ENCODE measurements at regions not wholly inside any gene's neighbourhood (a gene's known extent, or its start where the extent isn't known, plus 50 kb on each side); places are given as distances from the start of the nearest gene placed in this dataset.

- Histone ChIP-seq H3K9ac (ENCODE audit: low read length) (no peak overlapping the region), H3K4me3 (ENCODE audit: low read length) (no peak overlapping the region), H3K27me3 (ENCODE audit: insufficient read depth, low read depth, low read length) (no peaks in the 10 kb centered on the region), H3K9me2 (ENCODE audit: insufficient read depth, low read length) (no peaks in the 10 kb centered on the region), H3F3A (ENCODE audit: insufficient read depth, low read length, poor library complexity, severe bottlenecking) (no peaks in the 10 kb centered on the region), H3K27ac (ENCODE audit: low read length) (no peak overlapping the region), H3K36me3 (ENCODE audit: insufficient read depth, low read length) (no peaks in the 10 kb centered on the region), H3K9me3 (ENCODE audit: low read length) (no peaks in the 10 kb centered on the region), H4K20me1 (ENCODE audit: insufficient read depth) (no peaks in the 10 kb centered on the region), H3K79me2 (replicated peaks; ENCODE audit: insufficient read depth, low read length) (no peaks in the 10 kb centered on the region), H2AFZ (ENCODE audit: low read depth, low read length) (no peak overlapping the region), H3K4me2 (ENCODE audit: low read length) (no peak overlapping the region)
- TF ChIP-seq EZH2 (IDR thresholded peaks at IDR 0.05; ENCODE audit: borderline replicate concordance, insufficient read depth, low read length, poor library complexity, severe bottlenecking) (no peak), EP300 (conservative IDR thresholded peaks at IDR 0.05; ENCODE audit: poor library complexity, severe bottlenecking) (no peak), CTCF (IDR thresholded peaks at IDR 0.05; ENCODE audit: poor library complexity, severe bottlenecking) (no peak), REST (IDR thresholded peaks at IDR 0.05; ENCODE audit: borderline replicate concordance) (no peak), MXI1 (conservative IDR thresholded peaks at IDR 0.05; ENCODE audit: poor library complexity, severe bottlenecking) (no peak), RAD21 (conservative IDR thresholded peaks at IDR 0.05) (no peak)
These were observed 145.6 kb upstream of the SOX4 start for GRCh38 chr6:21447987-21448386.

GRCh38 chr6:21448485-21449109 lies 145.0 kb upstream of the SOX4 start:
- no peak overlapping the region for H3K9ac ChIP-seq (ENCODE audit: low read length)
- no peaks in the 10 kb centered on the region for H3F3A ChIP-seq (ENCODE audit: insufficient read depth, low read length, poor library complexity, severe bottlenecking)
- no peaks in the 10 kb centered on the region for H3K36me3 ChIP-seq (ENCODE audit: insufficient read depth, low read length)
- no peaks in the 10 kb centered on the region for H3K9me3 ChIP-seq (ENCODE audit: low read length)
- no peak overlapping the region for H3K4me3 ChIP-seq (ENCODE audit: low read length)
- TF ChIP-seq EZH2 (IDR thresholded peaks at IDR 0.05; ENCODE audit: borderline replicate concordance, insufficient read depth, low read length, poor library complexity, severe bottlenecking) (no peak), TAF1 (IDR thresholded peaks at IDR 0.05; ENCODE audit: low read depth) (no peak), MXI1 (conservative IDR thresholded peaks at IDR 0.05; ENCODE audit: poor library complexity, severe bottlenecking) (no peak), REST (IDR thresholded peaks at IDR 0.05; ENCODE audit: borderline replicate concordance) (no peak), CTCF (IDR thresholded peaks at IDR 0.05; ENCODE audit: poor library complexity, severe bottlenecking) (no peak), POLR2AphosphoS5 (IDR thresholded peaks at IDR 0.05) (no peak), SMC3 (conservative IDR thresholded peaks at IDR 0.05; ENCODE audit: poor library complexity) (no peak), EP300 (conservative IDR thresholded peaks at IDR 0.05; ENCODE audit: poor library complexity, severe bottlenecking) (no peak), RAD21 (conservative IDR thresholded peaks at IDR 0.05) (no peak)
- H4K20me1 ChIP-seq (ENCODE audit: insufficient read depth) = no peaks in the 10 kb centered on the region
- H2AFZ ChIP-seq (ENCODE audit: low read depth, low read length) = no peak overlapping the region
- no peaks in the 10 kb centered on the region for H3K27me3 ChIP-seq (ENCODE audit: insufficient read depth, low read depth, low read length)
- H3K4me2 ChIP-seq (ENCODE audit: low read length) = no peak overlapping the region
- H3K9me2 ChIP-seq (ENCODE audit: insufficient read depth, low read length) = no peaks in the 10 kb centered on the region
- no peaks in the 10 kb centered on the region for H3K79me2 ChIP-seq (replicated peaks; ENCODE audit: insufficient read depth, low read length)
- H3K27ac ChIP-seq (ENCODE audit: low read length) = no peak overlapping the region
